ENCODE measurements at regions not wholly inside any gene's neighbourhood (a gene's known extent, or its start where the extent isn't known, plus 50 kb on each side); places are given as distances from the start of the nearest gene placed in this dataset.

GRCh38 chr17:79539944-79540705, 70.7 kb downstream of the RBFOX3 start:
- DNase-seq: no peak

- no peak for DNase-seq
These were observed 72.6 kb downstream of the RBFOX3 start for GRCh38 chr17:79538291-79538690.

- no peak for DNase-seq
These were observed 73.2 kb downstream of the RBFOX3 start for GRCh38 chr17:79537686-79538085.

- DNase-seq: no peak
These were observed 73.8 kb downstream of the RBFOX3 start for GRCh38 chr17:79537061-79537460.

GRCh38 chr17:79536212-79536840, 74.5 kb downstream of the RBFOX3 start:
- no peak for DNase-seq

GRCh38 chr17:79535728-79536025, 75.2 kb downstream of the RBFOX3 start:
- no peak for DNase-seq

- no peak for DNase-seq
These were observed 75.8 kb downstream of the RBFOX3 start for GRCh38 chr17:79534851-79535727.

- DNase-seq: no peak
These were observed 76.7 kb downstream of the RBFOX3 start for GRCh38 chr17:79534111-79534510.

- no peak for DNase-seq
These were observed 77.7 kb downstream of the RBFOX3 start for GRCh38 chr17:79533116-79533515.

- DNase-seq: no peak
These were observed 78.6 kb downstream of the RBFOX3 start for GRCh38 chr17:79532107-79532790.

- no peak for DNase-seq
These were observed 79.4 kb downstream of the RBFOX3 start for GRCh38 chr17:79531191-79532095.

GRCh38 chr17:79530361-79531105, 80.3 kb downstream of the RBFOX3 start:
- no peak for DNase-seq

- no peak for DNase-seq
These were observed 81.2 kb downstream of the RBFOX3 start for GRCh38 chr17:79529661-79530081.

- no peak for DNase-seq
These were observed 82.2 kb downstream of the RBFOX3 start for GRCh38 chr17:79528592-79529125.

- DNase-seq: no peak
These were observed 83.5 kb downstream of the RBFOX3 start for GRCh38 chr17:79527306-79527705.

GRCh38 chr17:79525793-79526677, 84.8 kb downstream of the RBFOX3 start:
- no peak for DNase-seq

GRCh38 chr17:79524213-79525187, 86.4 kb downstream of the RBFOX3 start:
- no peak for DNase-seq

- no peak for DNase-seq
These were observed 88.4 kb downstream of the RBFOX3 start for GRCh38 chr17:79522414-79522813.

GRCh38 chr17:79521225-79521624, 89.6 kb downstream of the RBFOX3 start:
- no peak for DNase-seq
